HCT116 (cell line): ENCODE measurements at regions not wholly inside any gene's neighbourhood (a gene's known extent, or its start where the extent isn't known, plus 50 kb on each side); places are given as distances from the start of the nearest gene placed in this dataset.

Experiments
- ATAC-seq: fragments of 200-7000 bp; cut with Tn5 transposase; 2 replicates; pipeline ENCODE4 v1.9.1; 2020; ENCODE audit warnings: mild to moderate bottlenecking, moderate library complexity
- BruUV-seq: library from RNA; stranded (reverse); fragments of 400-500 nt; replicated peaks from 2 replicates; lab custom pipeline; 2021; lab: Mats Ljungman, UMichigan
- CTCF ChIA-PET: fragments of 300-600 bp; sonication (Branson Sonifier 250); formaldehyde crosslinking; loops from one replicate; lab custom pipeline; 2021; ENCODE audit warnings: antibody characterized with exemption; lab: Charles Lee
- POLR2A ChIA-PET: fragments of 300-600, 350-600 bp; sonication (Branson Sonifier 250); formaldehyde crosslinking; loops from one replicate; lab custom pipeline; 2021; ENCODE audit warnings: antibody characterized with exemption; lab: Charles Lee
- RAD21 ChIA-PET, 2 experiments: fragments of 300-600 bp; sonication (Branson Sonifier 250); formaldehyde crosslinking; loops; one replicate each; lab custom pipeline; 2023; ENCODE audit warnings: low total read pairs in 2 of 2; ENCODE audit not compliant: uncharacterized antibody in 2 of 2, unreplicated experiment in 2 of 2, low non-redundant PET in 1 of 2; lab: Charles Lee
- DNase-seq: peaks from one replicate; pipeline ENCODE4 v3.0.0-alpha.2; 2010; ENCODE audit warnings: low read depth, low spot score
- H2AFZ ChIP-seq: fragments of 200-600 bp; shearing (Covaris generic), sonication (generic); 2 replicates; pipeline ENCODE4 v1.6.1; 2017; ENCODE audit warnings: low read depth, mixed run types, mixed read lengths, antibody characterized with exemption, low read length; ENCODE audit not compliant: poor library complexity, severe bottlenecking
- H3K27ac ChIP-seq: 2 replicates; pipeline ENCODE4 v1.5.1; 2012; ENCODE audit warnings: low read depth, low read length
- H3K27me3 ChIP-seq: fragments of 200-600 bp; sonication (generic); 2 replicates; pipeline ENCODE4 v1.6.1; 2016; ENCODE audit warnings: mixed run types, low read length, mixed read lengths; ENCODE audit not compliant: insufficient read depth
- H3K36me3 ChIP-seq, 2 experiments: fragments of 200-500 bp in 1 of 2; fragments of 200-600 bp in 1 of 2; sonication (Bioruptor generic) in 1 of 2; sonication (generic) in 1 of 2; 2 replicates each; pipeline versions ENCODE4 v1.5.1 to v1.6.1; 2014 to 2016; ENCODE audit warnings: low read length in 2 of 2, inconsistent platforms in 1 of 2, mixed read lengths in 1 of 2, mixed run types in 1 of 2; ENCODE audit not compliant: insufficient read depth in 2 of 2, control insufficient read depth in 1 of 2
- H3K4me1 ChIP-seq, 2 experiments: fragments of 200-600 bp in 1 of 2; sonication (generic) in 1 of 2; 2 replicates each; pipeline versions ENCODE4 v1.5.1 to v1.6.1; 2012 to 2017; ENCODE audit warnings: low read length in 2 of 2, inconsistent platforms in 1 of 2, mild to moderate bottlenecking in 1 of 2, mixed read lengths in 1 of 2, mixed run types in 1 of 2, moderate library complexity in 1 of 2; ENCODE audit not compliant: insufficient read depth in 2 of 2, control insufficient read depth in 1 of 2
- H3K4me2 ChIP-seq: fragments of 200-600 bp; sonication (generic); 2 replicates; pipeline ENCODE4 v1.6.1; 2017; ENCODE audit warnings: mixed run types, low read length, mixed read lengths
- H3K4me3 ChIP-seq, 2 experiments: fragments of 200-600 bp in 1 of 2; sonication (generic) in 1 of 2; replicated peaks in 1 of 2; 2 replicates each; pipeline ENCODE4 v1.5.1; 2011 to 2016; ENCODE audit warnings: low read length in 2 of 2, control low read depth in 1 of 2, low read depth in 1 of 2, mild to moderate bottlenecking in 1 of 2, mixed read lengths in 1 of 2, mixed run types in 1 of 2
- H3K79me2 ChIP-seq: fragments of 200-600 bp; sonication (generic); 2 replicates; pipeline ENCODE4 v1.6.1; 2017; ENCODE audit warnings: mild to moderate bottlenecking, mixed run types, low read length, moderate library complexity, mixed read lengths; ENCODE audit not compliant: insufficient read depth
- H3K9ac ChIP-seq: fragments of 200-600 bp; sonication (generic); 2 replicates; pipeline ENCODE4 v1.6.1; 2016; ENCODE audit warnings: low read length, mixed read lengths
- H3K9me2 ChIP-seq: fragments of 200-600 bp; sonication (generic), shearing (Covaris generic); 2 replicates; pipeline ENCODE4 v1.6.1; 2017; ENCODE audit warnings: mixed run types, mild to moderate bottlenecking, moderate library complexity; ENCODE audit not compliant: insufficient read depth
- H3K9me3 ChIP-seq, 2 experiments: fragments of 200-500 bp in 1 of 2; fragments of 200-600 bp in 1 of 2; sonication (Bioruptor generic) in 1 of 2; sonication (generic) in 1 of 2; 2 replicates each; pipeline ENCODE4 v1.6.1; 2014 to 2017; ENCODE audit warnings: low read length in 2 of 2, mixed read lengths in 2 of 2, inconsistent platforms in 1 of 2, low read depth in 1 of 2, mild to moderate bottlenecking in 1 of 2, mixed run types in 1 of 2, moderate library complexity in 1 of 2; ENCODE audit not compliant: control insufficient read depth in 1 of 2, insufficient read depth in 1 of 2
- H4K20me1 ChIP-seq: fragments of 200-600 bp; sonication (generic), shearing (Covaris generic); 2 replicates; pipeline ENCODE4 v1.6.1; 2017; ENCODE audit warnings: mixed run types, mild to moderate bottlenecking, moderate library complexity; ENCODE audit not compliant: insufficient read depth
- CEBPB ChIP-seq: IDR thresholded peaks from 2 replicates; pipeline ENCODE4 v1.6.1; 2012; ENCODE audit warnings: low read depth
- ELF1 ChIP-seq: IDR thresholded peaks from 2 replicates; pipeline ENCODE4 v1.6.1; 2012; ENCODE audit warnings: low read depth, borderline replicate concordance
- EZH2phosphoT487 ChIP-seq: fragments of 200-600 bp; IDR thresholded peaks from 2 replicates; pipeline ENCODE4 v1.6.1; 2018; ENCODE audit warnings: antibody characterized with exemption, borderline replicate concordance
- FOSL1 ChIP-seq: IDR thresholded peaks from 2 replicates; pipeline ENCODE4 v1.6.1; 2012; ENCODE audit warnings: low read depth
- JUND ChIP-seq: IDR thresholded peaks from 2 replicates; pipeline ENCODE4 v1.6.1; 2012
- POLR2AphosphoS5 ChIP-seq: IDR thresholded peaks from 2 replicates; pipeline ENCODE4 v1.6.1; 2011; ENCODE audit warnings: mild to moderate bottlenecking, low read depth, low read length, moderate library complexity
- RAD21 ChIP-seq: IDR thresholded peaks from 2 replicates; pipeline ENCODE4 v1.6.1; 2012; ENCODE audit warnings: low read depth, mild to moderate bottlenecking
- SIN3A ChIP-seq: IDR thresholded peaks from 2 replicates; pipeline ENCODE4 v1.6.1; 2012; ENCODE audit warnings: low read depth
- SRF ChIP-seq: IDR thresholded peaks from 2 replicates; pipeline ENCODE4 v1.6.1; 2012; ENCODE audit warnings: low read depth
- TCF7L2 ChIP-seq: IDR thresholded peaks from 2 replicates; pipeline ENCODE4 v1.7.0; 2011; ENCODE audit warnings: borderline replicate concordance, inconsistent platforms; ENCODE audit not compliant: insufficient read depth, insufficient read length; ENCODE audit errors: extremely low read depth
- ZFX ChIP-seq: fragments of 450-650 bp; IDR thresholded peaks from 2 replicates; pipeline ENCODE4 v1.6.1; 2017
- ZNF274 ChIP-seq: fragments of 200-500 bp; sonication (Bioruptor generic); IDR thresholded peaks from 2 replicates; pipeline ENCODE4 v1.6.1; 2014; ENCODE audit warnings: mild to moderate bottlenecking, low read depth, low read length, inconsistent platforms
- intact Hi-C: fragments of 100-400 bp; cut with micrococcal nuclease; formaldehyde crosslinking; loops from 2 replicates; pipeline ENCODE4 v1.10.0; 2022
- TF ChIP-seq, protein P1 (sequence below): IDR thresholded peaks from 2 replicates; pipeline ENCODE4 v1.6.1; 2012; ENCODE audit warnings: low read depth
- TF ChIP-seq, protein P2 (sequence below): IDR thresholded peaks from 2 replicates; pipeline ENCODE4 v1.6.1; 2011; ENCODE audit warnings: mild to moderate bottlenecking, low read length, moderate library complexity; ENCODE audit not compliant: insufficient replicate concordance; ENCODE audit errors: extremely low read depth

- H3K27me3 ChIP-seq, result no peaks in the 10 kb centered on the region
These were observed 431.2 kb upstream of the AUTS2 start for GRCh38 chr7:69166979-69167516.

DNA sequence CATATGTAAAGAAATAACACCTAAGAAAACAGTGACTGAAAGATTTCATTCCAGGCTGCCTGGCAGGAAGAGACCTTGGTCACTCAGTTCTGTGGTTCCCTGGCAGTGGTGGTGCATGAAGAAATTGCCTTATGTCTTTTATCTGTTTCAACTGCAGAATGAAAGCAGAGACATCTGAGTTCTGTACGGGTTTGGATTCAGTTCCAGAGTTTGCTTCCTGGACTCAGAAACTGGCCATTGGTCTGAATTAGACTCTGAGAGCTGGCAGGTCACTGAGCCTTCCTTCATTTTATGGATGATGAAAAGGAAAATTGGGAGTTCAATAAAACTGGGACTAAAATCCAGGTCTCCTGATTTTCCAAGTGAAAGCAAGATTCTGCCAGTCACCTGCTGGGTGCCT is 428.9 kb upstream of the AUTS2 start:
- Histone ChIP-seq H4K20me1 (no peaks in the 10 kb centered on the region), H3K9me2 (no peaks in the 10 kb centered on the region), H2AFZ (no peak overlapping the region), H3K9ac (no peak overlapping the region), H3K79me2 (no peaks in the 10 kb centered on the region), H3K9me3 (peaks cover 0 to 14% of the 10 kb centered on the region in 2 experiments; a peak in 2 of 4 replicates), H3K4me3 (no peak overlapping the region), H3K27me3 (no peaks in the 10 kb centered on the region), H3K4me2 (no peak overlapping the region), H3K4me1 (no peaks in the 10 kb centered on the region), H3K36me3 (no peaks in the 10 kb centered on the region), H3K27ac (no peak overlapping the region)
- ChIA-PET RAD21 (no interaction called here), CTCF (no interaction called here), POLR2A (no interaction called here)
- TF ChIP-seq FOSL1 (no peak), JUND (no peak), ELF1 (no peak), EZH2phosphoT487 (no peak), ZNF274 (no peak), RAD21 (no peak), ZFX (no peak)
- TF ChIP-seq, protein P1, sequence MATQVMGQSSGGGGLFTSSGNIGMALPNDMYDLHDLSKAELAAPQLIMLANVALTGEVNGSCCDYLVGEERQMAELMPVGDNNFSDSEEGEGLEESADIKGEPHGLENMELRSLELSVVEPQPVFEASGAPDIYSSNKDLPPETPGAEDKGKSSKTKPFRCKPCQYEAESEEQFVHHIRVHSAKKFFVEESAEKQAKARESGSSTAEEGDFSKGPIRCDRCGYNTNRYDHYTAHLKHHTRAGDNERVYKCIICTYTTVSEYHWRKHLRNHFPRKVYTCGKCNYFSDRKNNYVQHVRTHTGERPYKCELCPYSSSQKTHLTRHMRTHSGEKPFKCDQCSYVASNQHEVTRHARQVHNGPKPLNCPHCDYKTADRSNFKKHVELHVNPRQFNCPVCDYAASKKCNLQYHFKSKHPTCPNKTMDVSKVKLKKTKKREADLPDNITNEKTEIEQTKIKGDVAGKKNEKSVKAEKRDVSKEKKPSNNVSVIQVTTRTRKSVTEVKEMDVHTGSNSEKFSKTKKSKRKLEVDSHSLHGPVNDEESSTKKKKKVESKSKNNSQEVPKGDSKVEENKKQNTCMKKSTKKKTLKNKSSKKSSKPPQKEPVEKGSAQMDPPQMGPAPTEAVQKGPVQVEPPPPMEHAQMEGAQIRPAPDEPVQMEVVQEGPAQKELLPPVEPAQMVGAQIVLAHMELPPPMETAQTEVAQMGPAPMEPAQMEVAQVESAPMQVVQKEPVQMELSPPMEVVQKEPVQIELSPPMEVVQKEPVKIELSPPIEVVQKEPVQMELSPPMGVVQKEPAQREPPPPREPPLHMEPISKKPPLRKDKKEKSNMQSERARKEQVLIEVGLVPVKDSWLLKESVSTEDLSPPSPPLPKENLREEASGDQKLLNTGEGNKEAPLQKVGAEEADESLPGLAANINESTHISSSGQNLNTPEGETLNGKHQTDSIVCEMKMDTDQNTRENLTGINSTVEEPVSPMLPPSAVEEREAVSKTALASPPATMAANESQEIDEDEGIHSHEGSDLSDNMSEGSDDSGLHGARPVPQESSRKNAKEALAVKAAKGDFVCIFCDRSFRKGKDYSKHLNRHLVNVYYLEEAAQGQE, result no peak
- TF ChIP-seq, protein P2, sequence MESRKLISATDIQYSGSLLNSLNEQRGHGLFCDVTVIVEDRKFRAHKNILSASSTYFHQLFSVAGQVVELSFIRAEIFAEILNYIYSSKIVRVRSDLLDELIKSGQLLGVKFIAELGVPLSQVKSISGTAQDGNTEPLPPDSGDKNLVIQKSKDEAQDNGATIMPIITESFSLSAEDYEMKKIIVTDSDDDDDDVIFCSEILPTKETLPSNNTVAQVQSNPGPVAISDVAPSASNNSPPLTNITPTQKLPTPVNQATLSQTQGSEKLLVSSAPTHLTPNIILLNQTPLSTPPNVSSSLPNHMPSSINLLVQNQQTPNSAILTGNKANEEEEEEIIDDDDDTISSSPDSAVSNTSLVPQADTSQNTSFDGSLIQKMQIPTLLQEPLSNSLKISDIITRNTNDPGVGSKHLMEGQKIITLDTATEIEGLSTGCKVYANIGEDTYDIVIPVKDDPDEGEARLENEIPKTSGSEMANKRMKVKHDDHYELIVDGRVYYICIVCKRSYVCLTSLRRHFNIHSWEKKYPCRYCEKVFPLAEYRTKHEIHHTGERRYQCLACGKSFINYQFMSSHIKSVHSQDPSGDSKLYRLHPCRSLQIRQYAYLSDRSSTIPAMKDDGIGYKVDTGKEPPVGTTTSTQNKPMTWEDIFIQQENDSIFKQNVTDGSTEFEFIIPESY, result no peak
- ATAC-seq, result no peak
- DNase-seq, result no peak
- intact Hi-C loops, result no loop called here
- BruUV-seq, result no TSS peak

More at GRCh38 chr7:69166979-69167516, 431.2 kb upstream of the AUTS2 start:
- no peaks in the 10 kb centered on the region for H3K36me3 ChIP-seq
- ATAC-seq (no peak), DNase-seq (no peak)
- peaks cover 0 to 15% of the 10 kb centered on the region in 2 experiments; a peak in 2 of 4 replicates for H3K9me3 ChIP-seq
- no peak overlapping the region for H3K4me3 ChIP-seq
- ChIA-PET CTCF (no interaction called here), POLR2A (no interaction called here), RAD21 (no interaction called here)
- no peaks in the 10 kb centered on the region for H3K9me2 ChIP-seq
- BruUV-seq, result no TSS peak
- TF ChIP-seq ZNF274, result no peak
- TF ChIP-seq SIN3A, result no peak
- TF ChIP-seq SRF, result no peak
- TF ChIP-seq FOSL1, result no peak
- no peak for TF ChIP-seq TCF7L2
- TF ChIP-seq CEBPB, result no peak
- TF ChIP-seq POLR2AphosphoS5, result no peak
- no peak overlapping the region for H3K4me2 ChIP-seq
- no peaks in the 10 kb centered on the region for H3K79me2 ChIP-seq
- H3K9ac ChIP-seq, result no peak overlapping the region
- H3K27ac ChIP-seq, result no peak overlapping the region
- H4K20me1 ChIP-seq, result no peaks in the 10 kb centered on the region
- intact Hi-C loops, result no loop called here
- H3K4me1 ChIP-seq, result no peaks in the 10 kb centered on the region
- H2AFZ ChIP-seq, result no peak overlapping the region
